OCI-LY3 (cell line): ENCODE measurements at regions not wholly inside any gene's neighbourhood (a gene's known extent, or its start where the extent isn't known, plus 50 kb on each side); places are given as distances from the start of the nearest gene placed in this dataset.

ENCODE experiments used
- H2AFZ ChIP-seq: fragments of 200-600, 300-600 bp; shearing (Covaris generic); 2 replicates; pipeline ENCODE4 v1.6.0; 2014; ENCODE audit warnings: antibody characterized with exemption, low read depth, low read length
- H3K27ac ChIP-seq: fragments of 200-600, 300-600 bp; sonication (generic); 2 replicates; pipeline ENCODE4 v1.5.1; 2014; ENCODE audit warnings: mild to moderate bottlenecking, low read length, moderate library complexity, mixed read lengths
- H3K27me3 ChIP-seq: fragments of 200-600, 300-600 bp; sonication (generic); 2 replicates; pipeline ENCODE4 v1.6.1; 2014; ENCODE audit warnings: low read depth, low read length, mixed read lengths
- H3K36me3 ChIP-seq: fragments of 200-600, 300-600 bp; sonication (generic); replicated peaks from 2 replicates; pipeline ENCODE3; 2014; ENCODE audit warnings: low read depth, low read length, mixed read lengths
- H3K4me1 ChIP-seq: fragments of 300-600, 200-600 bp; sonication (generic); 2 replicates; pipeline ENCODE4 v1.6.1; 2014; ENCODE audit warnings: low read length, mixed read lengths
- H3K4me2 ChIP-seq: fragments of 200-600, 300-600 bp; sonication (generic); 2 replicates; pipeline ENCODE4 v1.6.1; 2014; ENCODE audit warnings: low read length, mixed read lengths
- H3K4me3 ChIP-seq: fragments of 300-600, 200-600 bp; sonication (generic); 2 replicates; pipeline ENCODE4 v1.5.1; 2014; ENCODE audit warnings: antibody characterized with exemption, mild to moderate bottlenecking, low read length, moderate library complexity
- H3K79me2 ChIP-seq: fragments of 300-600, 200-600 bp; shearing (Covaris generic); 2 replicates; pipeline ENCODE4 v1.6.1; 2014; ENCODE audit warnings: mild to moderate bottlenecking, low read length, mixed read lengths
- H3K9ac ChIP-seq: fragments of 300-600, 200-600 bp; shearing (Covaris generic); 2 replicates; pipeline ENCODE4 v1.6.0; 2014; ENCODE audit warnings: mild to moderate bottlenecking, low read length, moderate library complexity
- H3K9me3 ChIP-seq: fragments of 200-600, 300-600 bp; shearing (Covaris generic); 2 replicates; pipeline ENCODE4 v1.6.1; 2014; ENCODE audit warnings: low read length, mixed read lengths; ENCODE audit not compliant: insufficient read depth
- H4K20me1 ChIP-seq: fragments of 200-600, 300-600 bp; sonication (generic); 2 replicates; pipeline ENCODE4 v1.6.1; 2016; ENCODE audit warnings: low read length, mixed read lengths; ENCODE audit not compliant: insufficient read depth
- CTCF ChIP-seq: fragments of 200-600, 300-600 bp; sonication (generic); IDR thresholded peaks from 2 replicates; pipeline ENCODE4 v1.5.1; 2014; ENCODE audit warnings: antibody characterized with exemption, low read length, low read depth
- EZH2phosphoT487 ChIP-seq: fragments of 200-600 bp; shearing (Covaris generic); IDR thresholded peaks from 2 replicates; pipeline ENCODE4 v1.6.1; 2018; ENCODE audit warnings: antibody characterized with exemption, mixed run types, low read depth

GRCh38 chr4:79609817-79610216, 201.8 kb upstream of the GK2 start:
- no peaks in the 10 kb centered on the region for H3K79me2 ChIP-seq
- H3K27me3 ChIP-seq: no peaks in the 10 kb centered on the region
- TF ChIP-seq CTCF: no peak
- TF ChIP-seq EZH2phosphoT487: no peak

GRCh38 chr4:79607979-79608378, 200.0 kb upstream of the GK2 start:
- Histone ChIP-seq H3K4me3 (no peak overlapping the region), H3K4me1 (peaks cover 13% of the 10 kb centered on the region), H3K9me3 (no peaks in the 10 kb centered on the region), H2AFZ (no peak overlapping the region), H3K36me3 (no peaks in the 10 kb centered on the region), H4K20me1 (no peaks in the 10 kb centered on the region), H3K27ac (no peak overlapping the region), H3K4me2 (no peak overlapping the region), H3K27me3 (no peaks in the 10 kb centered on the region), H3K9ac (no peak overlapping the region), H3K79me2 (no peaks in the 10 kb centered on the region)
- no peak for TF ChIP-seq CTCF
- TF ChIP-seq EZH2phosphoT487: no peak

More at GRCh38 chr4:79609817-79610216, 201.8 kb upstream of the GK2 start:
- H3K36me3 ChIP-seq: no peaks in the 10 kb centered on the region
- H3K9ac ChIP-seq: no peak overlapping the region
- no peaks in the 10 kb centered on the region for H3K9me3 ChIP-seq
- H3K4me2 ChIP-seq: no peak overlapping the region
- H3K4me3 ChIP-seq: no peak overlapping the region
- H3K4me1 ChIP-seq: no peaks in the 10 kb centered on the region
- H4K20me1 ChIP-seq: no peaks in the 10 kb centered on the region
- no peak overlapping the region for H3K27ac ChIP-seq
- H2AFZ ChIP-seq: no peak overlapping the region

GRCh38 chr4:79604152-79604551, 196.1 kb upstream of the GK2 start:
- peak overlapping the region; percentile 41; the same call in 1 of the 2 replicates for H3K4me3 ChIP-seq
- H3K36me3 ChIP-seq: no peaks in the 10 kb centered on the region
- H4K20me1 ChIP-seq: no peaks in the 10 kb centered on the region
- H3K9ac ChIP-seq: no peak overlapping the region
- no peaks in the 10 kb centered on the region for H3K9me3 ChIP-seq
- TF ChIP-seq CTCF (no peak), EZH2phosphoT487 (no peak)
- no peaks in the 10 kb centered on the region for H3K27me3 ChIP-seq
- peak overlapping the region; percentile 57 for H3K4me2 ChIP-seq
- peak overlapping the region; percentile 23 for H3K27ac ChIP-seq
- H3K79me2 ChIP-seq: no peaks in the 10 kb centered on the region
- peak overlapping the region; percentile 89; the same call in 1 of the 2 replicates for H2AFZ ChIP-seq
- peaks cover 13% of the 10 kb centered on the region for H3K4me1 ChIP-seq

GRCh38 chr4:79603681-79604080, 195.7 kb upstream of the GK2 start:
- no peaks in the 10 kb centered on the region for H4K20me1 ChIP-seq

More at GRCh38 chr4:79603681-79604080, 195.7 kb upstream of the GK2 start:
- Histone ChIP-seq H3K4me2 (peak overlapping the region; percentile 57), H2AFZ (peak overlapping the region; percentile 89), H3K27ac (peak overlapping the region; percentile 23), H3K36me3 (no peaks in the 10 kb centered on the region), H3K4me3 (peak overlapping the region; percentile 41; the same call in 1 of the 2 replicates), H3K79me2 (no peaks in the 10 kb centered on the region), H3K9ac (no peak overlapping the region), H3K9me3 (no peaks in the 10 kb centered on the region), H3K4me1 (peaks cover 13% of the 10 kb centered on the region), H3K27me3 (no peaks in the 10 kb centered on the region)
- no peak for TF ChIP-seq CTCF
- TF ChIP-seq EZH2phosphoT487: no peak
